Stimulated activated CD4-positive, alpha-beta T cell treated with anti-CD3 and anti-CD28 coated beads, Interleukin-12 subunit alpha, Interleukin-12 subunit beta, amount 100 ng/mL, for 48 hours (primary cell): ENCODE measurements at regions not wholly inside any gene's neighbourhood (a gene's known extent, or its start where the extent isn't known, plus 50 kb on each side); places are given as distances from the start of the nearest gene placed in this dataset.
"Not testable (repeated sequence)": the region's sequence is repeated elsewhere in the genome, so short reads cannot be mapped to it uniquely, and the experiment has no call there.

Source experiments
- DNase-seq, 3 donors: peaks; one replicate each; pipeline ENCODE4 v3.0.0-alpha.2; 2020; ENCODE audit warnings: low read depth in 2 of 3, low spot score in 1 of 3

DNA sequence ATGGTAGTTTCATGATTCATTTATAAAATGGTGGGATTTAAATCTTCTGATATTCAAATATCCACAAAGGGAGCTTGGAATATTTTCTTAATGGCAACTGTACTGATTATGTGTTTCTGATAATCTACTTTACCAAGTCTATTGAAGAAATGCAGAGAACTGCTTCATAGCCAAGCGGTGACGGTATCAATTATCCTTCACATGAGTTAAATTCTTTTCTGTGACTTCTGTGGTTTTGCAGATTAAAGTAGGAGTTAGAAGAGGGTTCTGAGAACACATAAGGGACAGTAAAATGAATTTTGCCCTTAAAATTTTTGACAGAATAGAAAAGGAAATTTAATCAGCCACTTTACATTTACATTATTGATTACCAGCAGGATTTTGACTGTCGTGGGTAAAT is 563.2 kb downstream of the GBE1 start:
- DNase-seq: no peak

DNA sequence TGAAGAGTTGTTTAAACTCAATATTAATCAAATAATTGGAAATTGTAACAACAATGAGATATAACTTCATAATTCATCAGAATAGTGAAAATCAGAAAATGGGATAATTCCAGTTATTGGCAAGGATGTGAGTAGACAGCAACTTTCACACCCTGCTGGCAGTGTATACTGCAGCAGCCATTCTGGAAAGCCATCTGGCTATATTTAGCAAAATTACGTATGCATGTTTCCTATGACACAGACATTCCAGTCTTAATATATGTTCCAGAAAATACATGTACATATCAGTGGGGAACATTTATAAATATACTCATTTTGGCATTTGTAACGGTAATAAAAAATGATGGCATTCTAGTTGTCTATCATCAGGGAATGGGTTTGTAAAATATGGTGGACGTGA is 564.1 kb downstream of the GBE1 start:
- DNase-seq: no peak

DNA sequence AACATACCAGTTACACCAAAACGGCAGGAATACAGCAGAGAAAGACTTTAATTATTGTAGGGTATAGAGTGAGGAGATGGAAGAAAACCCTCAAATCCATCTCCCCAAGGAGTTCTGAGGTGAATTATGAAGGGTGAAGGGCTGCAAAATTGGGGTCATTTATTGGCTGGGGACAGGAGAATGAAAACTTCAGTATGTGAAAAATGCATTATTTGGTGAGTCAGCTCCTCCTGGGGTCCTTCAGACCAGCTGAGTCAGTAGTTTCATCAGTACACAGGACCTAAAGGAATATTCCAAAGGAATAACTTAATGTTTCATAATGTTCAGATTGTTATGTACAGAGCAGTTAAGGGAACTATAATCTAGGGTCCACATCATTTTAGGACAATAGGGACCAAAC is 566.0 kb downstream of the GBE1 start:
- no peak for DNase-seq

DNA sequence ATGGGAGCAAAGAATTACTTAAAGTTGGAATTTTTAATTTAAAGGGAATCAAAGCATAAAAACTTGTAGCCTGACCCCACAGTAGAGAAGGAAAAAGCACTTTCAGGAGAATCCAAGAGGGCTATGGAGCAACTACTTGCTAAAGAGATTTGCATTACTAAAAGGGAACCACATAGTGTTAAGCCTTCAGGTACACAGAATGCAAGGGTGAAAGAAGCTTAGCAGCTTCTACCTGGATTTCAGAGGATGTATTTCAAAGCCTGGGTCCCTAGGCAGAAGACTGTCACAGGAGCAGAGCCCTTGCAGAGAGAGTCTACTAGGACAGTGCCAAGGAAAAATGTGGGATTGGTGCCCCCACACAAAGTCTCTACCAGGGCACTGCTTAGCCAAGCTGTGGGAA is 575.0 kb downstream of the GBE1 start:
- no peak for DNase-seq

DNA sequence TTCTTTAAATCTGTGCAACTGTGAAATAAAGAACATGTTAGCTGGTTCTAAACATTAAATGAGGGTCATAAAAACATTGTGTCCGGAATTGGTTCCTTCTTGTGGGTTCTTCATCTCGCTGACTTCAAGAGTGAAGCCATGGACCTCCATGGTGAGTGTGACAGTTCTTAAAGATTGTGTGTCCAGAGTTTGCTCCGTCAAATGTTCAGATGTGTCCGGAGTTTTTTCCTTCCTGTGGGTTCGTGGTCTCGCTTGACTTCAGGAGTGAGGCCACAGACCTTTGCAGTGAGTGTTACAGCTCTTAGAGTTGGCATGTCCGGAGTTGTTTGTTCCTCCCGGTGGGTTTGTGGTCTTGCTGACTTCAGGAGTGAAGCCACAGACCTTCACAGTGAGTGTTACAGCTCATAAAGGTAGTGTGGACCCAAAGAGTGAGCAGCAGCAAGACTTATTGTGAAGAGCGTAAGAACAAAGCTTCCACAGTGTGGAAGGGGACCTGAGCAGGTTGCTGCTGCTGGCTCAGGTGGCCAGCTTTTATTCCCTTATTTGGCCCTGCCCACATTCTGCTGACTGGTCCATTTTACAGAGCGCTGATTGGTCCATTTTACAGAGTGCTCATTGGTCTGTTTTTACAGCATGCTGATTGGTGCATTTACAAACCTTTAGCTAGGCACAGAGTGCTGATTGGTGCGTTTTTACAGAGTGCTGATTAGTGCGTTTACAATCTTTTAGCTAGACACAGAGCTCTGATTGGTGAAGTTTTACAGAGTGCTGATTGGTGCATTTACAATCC is 579.2 kb downstream of the GBE1 start:
- DNase-seq: not testable (repeated sequence)

DNA sequence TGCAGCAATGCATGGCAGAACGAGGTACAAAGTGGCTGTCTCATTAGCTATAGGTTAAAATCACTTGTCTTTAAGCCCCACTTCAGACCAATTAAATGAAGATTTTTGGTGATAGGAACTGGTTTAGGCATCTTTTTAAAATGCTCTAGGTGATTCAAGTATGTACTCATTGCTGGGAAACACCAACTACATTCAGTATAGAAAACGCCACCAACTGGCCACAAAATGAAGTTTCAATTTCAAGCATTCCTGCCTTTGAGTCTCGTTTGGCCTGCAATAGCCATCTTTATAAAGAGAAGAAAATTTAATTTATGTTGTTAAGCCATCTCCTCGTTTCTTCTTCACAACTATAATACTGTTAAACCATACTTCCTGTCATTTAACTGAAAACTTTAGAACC is 587.9 kb downstream of the GBE1 start:
- DNase-seq: no peak

DNA sequence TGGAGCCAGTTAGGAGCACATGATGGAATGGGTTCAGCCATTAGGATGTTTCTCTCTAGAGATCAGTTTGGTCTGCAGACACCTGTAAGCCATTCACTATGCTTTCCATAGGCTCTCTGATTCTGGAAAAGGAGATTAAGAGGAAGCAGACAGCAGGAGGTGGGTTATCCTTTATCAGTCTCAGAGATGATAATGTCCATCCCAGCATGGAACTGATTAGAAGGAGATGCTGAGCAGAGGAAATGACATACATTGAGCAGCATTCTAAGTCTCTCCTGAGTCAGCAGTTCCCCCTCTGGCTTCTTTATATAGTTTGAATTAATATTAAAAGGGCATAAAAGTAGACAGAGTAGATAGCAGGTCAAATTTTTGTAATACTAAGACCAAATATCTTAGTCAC is 591.1 kb downstream of the GBE1 start:
- no peak for DNase-seq

GRCh38 chr3:81164806-81165205 is 596.6 kb downstream of the GBE1 start:
- DNase-seq: no peak

- DNase-seq: no peak
Measured at GRCh38 chr3:81161851-81162250, 599.6 kb downstream of the GBE1 start.

GRCh38 chr3:81161100-81161499 is 600.3 kb downstream of the GBE1 start:
- DNase-seq: no peak

DNA sequence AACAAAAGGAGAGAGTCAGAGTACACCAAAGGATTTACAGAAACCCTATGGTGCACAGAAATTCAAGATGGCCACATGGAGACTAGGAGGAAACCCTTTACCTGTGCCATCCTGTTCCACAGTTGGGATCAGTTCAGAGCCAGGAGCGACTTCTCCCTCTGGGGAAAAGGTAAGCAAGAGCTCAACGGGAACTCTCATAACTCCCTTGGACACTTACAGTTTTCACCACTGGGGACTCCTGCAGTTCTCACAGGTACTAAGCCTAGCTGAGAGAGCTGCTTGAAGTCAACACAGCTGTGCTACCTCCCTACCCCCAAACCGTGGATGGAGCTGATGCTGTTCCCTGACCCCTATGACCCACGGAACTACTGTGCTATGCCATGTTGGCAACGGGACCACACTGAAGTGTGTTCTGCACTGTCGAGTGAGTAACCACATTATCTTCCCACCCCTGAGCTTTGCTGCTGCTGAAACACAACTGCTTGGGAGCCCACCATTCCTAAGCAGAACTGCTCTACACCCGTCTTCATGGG is 606.8 kb downstream of the GBE1 start:
- DNase-seq: no peak

DNA sequence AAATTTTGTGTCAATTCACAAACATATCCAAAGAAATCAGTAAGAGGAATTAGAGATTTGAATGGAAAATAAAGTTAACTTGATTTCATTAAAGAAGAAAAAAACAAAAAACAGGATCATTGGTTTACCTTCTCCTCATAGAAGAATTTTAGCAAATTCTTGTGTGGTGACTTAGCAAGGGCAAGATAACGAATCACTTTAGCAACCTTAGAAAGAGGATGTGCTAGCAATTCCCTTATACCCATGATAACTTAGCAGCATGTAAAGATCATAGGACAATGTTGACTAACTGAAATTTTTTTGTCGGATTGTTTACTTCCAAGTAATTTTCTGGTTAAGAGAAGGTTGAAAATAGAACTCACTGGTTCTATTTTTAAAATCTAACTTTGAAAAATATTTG is 609.3 kb downstream of the GBE1 start:
- DNase-seq: no peak

DNA sequence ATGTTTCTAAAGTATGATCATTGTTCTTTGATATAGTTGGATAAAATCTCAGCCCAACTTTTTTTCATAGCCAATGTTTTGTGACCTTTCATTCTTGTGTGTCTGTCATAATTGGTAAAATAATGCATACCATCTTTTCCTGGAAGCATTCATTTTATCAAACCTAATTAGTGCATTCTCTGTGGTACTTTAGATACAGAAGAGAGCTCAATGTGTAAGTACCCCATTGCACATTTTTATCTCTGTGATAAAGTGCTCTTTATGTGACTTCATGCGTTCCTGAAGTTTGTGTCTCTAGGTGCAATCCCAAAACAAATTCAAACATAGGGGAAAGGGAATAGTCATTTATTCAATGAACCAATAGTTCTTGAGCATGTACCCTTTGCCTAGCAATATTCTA is 628.5 kb downstream of the GBE1 start:
- no peak for DNase-seq

DNA sequence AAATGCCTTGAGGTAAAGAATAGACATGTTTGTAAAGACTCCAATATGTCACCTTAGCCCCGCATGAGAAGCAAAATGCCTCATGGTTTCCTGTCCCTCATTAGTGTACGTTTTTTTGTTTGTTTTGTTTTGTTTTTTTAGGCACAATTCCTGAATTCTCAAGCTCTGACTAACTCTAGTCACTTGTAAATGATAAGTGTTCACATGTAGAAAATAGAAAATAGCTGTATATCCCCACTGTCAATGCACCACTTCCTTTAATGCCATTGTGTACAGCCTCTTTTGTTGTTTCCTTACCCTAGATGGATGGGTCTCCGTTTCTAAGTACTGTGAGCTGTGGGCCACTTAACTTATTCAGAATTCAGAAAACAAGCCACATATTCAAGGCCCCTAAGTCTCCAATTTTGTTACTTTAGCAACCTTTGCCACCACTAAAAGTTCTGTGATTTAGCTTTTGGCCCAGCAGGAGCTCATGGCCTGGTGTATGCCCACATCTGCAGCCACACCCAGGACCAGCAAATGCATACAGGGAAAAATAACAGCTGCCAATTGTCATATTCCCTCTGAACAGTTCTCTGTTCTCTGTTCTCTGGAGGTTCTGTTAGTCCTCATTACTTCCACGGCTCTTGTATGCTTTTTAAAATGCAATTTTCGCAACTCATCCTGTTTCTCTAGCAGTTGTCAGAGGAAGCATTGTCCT is 655.5 kb downstream of the GBE1 start:
- no peak for DNase-seq

GRCh38 chr3:81105206-81105605 is 656.2 kb downstream of the GBE1 start:
- DNase-seq: no peak

DNA sequence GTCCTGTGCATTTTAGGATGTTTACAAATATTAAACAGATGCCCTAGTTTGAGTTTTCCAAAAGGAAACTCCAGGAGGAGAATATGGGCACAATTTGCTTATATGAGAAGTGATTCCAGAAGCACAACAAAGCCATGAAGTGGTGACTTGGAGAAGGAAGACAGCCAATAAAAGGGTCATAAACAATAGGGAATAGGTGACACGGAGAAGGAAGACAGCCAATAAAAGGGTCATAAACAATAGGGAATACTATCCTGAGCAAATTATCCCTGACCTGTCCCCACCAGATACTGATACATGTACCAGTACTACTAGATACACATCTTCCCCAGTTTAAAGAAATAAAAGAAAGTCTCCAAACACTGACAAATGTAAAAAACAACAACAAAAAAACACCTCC is 663.6 kb downstream of the GBE1 start:
- DNase-seq: no peak

- no peak for DNase-seq
Measured at GRCh38 chr3:81095956-81096355, 665.5 kb downstream of the GBE1 start.

DNA sequence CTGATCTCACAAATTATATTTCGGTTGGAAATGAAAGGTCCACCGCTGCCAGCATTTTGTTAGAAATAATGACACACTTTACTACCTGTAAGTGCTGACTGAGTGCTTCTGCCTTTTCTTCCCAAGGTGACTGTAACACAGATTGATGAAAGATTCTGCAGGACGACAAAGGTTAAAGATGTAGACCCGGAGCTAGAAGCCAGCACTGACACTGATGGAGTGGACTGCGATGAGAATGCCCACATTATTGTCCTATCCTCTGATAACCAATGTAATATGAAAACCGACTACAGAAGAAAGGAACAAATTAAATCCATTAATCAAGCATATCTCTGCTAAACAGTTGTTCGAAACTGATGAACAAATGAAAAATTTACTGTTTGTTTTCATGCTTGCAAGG is 666.5 kb downstream of the GBE1 start:
- DNase-seq: no peak

DNA sequence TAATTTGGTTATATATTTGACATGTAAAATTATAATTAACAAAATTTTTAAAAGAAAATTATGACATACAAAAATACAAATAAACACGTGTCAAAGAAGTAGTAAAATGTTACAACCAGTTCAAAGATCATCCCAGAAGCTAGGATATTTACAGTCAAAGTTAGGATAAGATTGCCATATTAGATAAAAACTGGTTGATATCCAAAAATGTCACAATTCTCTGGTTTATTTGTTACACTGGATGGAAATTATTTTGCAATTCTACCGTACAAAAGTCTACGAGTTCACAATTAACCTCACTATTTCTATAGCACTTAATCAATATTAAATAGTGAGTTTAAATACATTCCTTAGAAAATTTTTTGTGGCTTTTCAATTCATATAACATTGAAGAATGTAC is 673.8 kb downstream of the GBE1 start:
- DNase-seq: no peak

- DNase-seq: no peak
Measured at GRCh38 chr3:81086348-81086747, 675.1 kb downstream of the GBE1 start.

- DNase-seq: no peak
Measured at GRCh38 chr3:81080608-81081007, 680.8 kb downstream of the GBE1 start.

GRCh38 chr3:81072591-81072990 is 688.9 kb downstream of the GBE1 start:
- DNase-seq: no peak

- no peak for DNase-seq
Measured at GRCh38 chr3:81068546-81068945, 692.9 kb downstream of the GBE1 start.
